HL-60/S4 treated with retinoic acid at 250 ng/mL for 4 days and 3 days (cell line): ENCODE measurements at regions not wholly inside any gene's neighbourhood (a gene's known extent, or its start where the extent isn't known, plus 50 kb on each side); places are given as distances from the start of the nearest gene placed in this dataset.

ENCODE experiments used
- in situ Hi-C: fragments of 300-500 bp; cut with MboI; formaldehyde crosslinking; loops from 2 replicates; pipeline ENCODE4 v1.7.0; 2022; ENCODE audit warnings: low sequenced_read_pairs

- in situ Hi-C loops, result no loop called here
Measured at GRCh38 chr19:33898062-33898677, 101.5 kb downstream of the KCTD15 start.

- in situ Hi-C loops, result no loop called here
Measured at GRCh38 chr19:33900817-33901216, 104.1 kb downstream of the KCTD15 start.

GRCh38 chr19:33902395-33902794 is 105.7 kb downstream of the KCTD15 start:
- in situ Hi-C loops, result no loop called here

GRCh38 chr19:33902802-33903488 is 106.3 kb downstream of the KCTD15 start:
- in situ Hi-C loops, result no loop called here

- in situ Hi-C loops, result no loop called here
Measured at GRCh38 chr19:33903489-33903850, 106.8 kb downstream of the KCTD15 start.

- in situ Hi-C loops, result no loop called here
Measured at GRCh38 chr19:33904681-33905080, 108.0 kb downstream of the KCTD15 start.

GRCh38 chr19:33905473-33905936 is 108.8 kb downstream of the KCTD15 start:
- in situ Hi-C loops, result no loop called here

- in situ Hi-C loops, result no loop called here
Measured at GRCh38 chr19:33905937-33906577, 109.4 kb downstream of the KCTD15 start.

GRCh38 chr19:33906578-33907335 is 110.1 kb downstream of the KCTD15 start:
- in situ Hi-C loops, result no loop called here

GRCh38 chr19:33910922-33911321 is 114.3 kb downstream of the KCTD15 start:
- in situ Hi-C loops, result no loop called here

- in situ Hi-C loops, result no loop called here
Measured at GRCh38 chr19:33914599-33914998, 117.9 kb downstream of the KCTD15 start.

GRCh38 chr19:33916792-33917191 is 120.1 kb downstream of the KCTD15 start:
- in situ Hi-C loops, result no loop called here

GRCh38 chr19:33919291-33919690 is 122.6 kb downstream of the KCTD15 start:
- in situ Hi-C loops, result no loop called here

GRCh38 chr19:33921165-33921564 is 124.5 kb downstream of the KCTD15 start:
- in situ Hi-C loops, result no loop called here

- in situ Hi-C loops, result no loop called here
Measured at GRCh38 chr19:33926306-33926705, 129.6 kb downstream of the KCTD15 start.

GRCh38 chr19:33927789-33928457 is 131.3 kb downstream of the KCTD15 start:
- in situ Hi-C loops, result no loop called here

- in situ Hi-C loops, result no loop called here
Measured at GRCh38 chr19:33928458-33928950, 131.8 kb downstream of the KCTD15 start.

- in situ Hi-C loops, result no loop called here
Measured at GRCh38 chr19:33933931-33934330, 137.3 kb downstream of the KCTD15 start.

- in situ Hi-C loops, result no loop called here
Measured at GRCh38 chr19:33938821-33939220, 142.2 kb downstream of the KCTD15 start.

GRCh38 chr19:33941133-33941532 is 144.5 kb downstream of the KCTD15 start:
- in situ Hi-C loops, result no loop called here
